ENCODE measurements at regions not wholly inside any gene's neighbourhood (a gene's known extent, or its start where the extent isn't known, plus 50 kb on each side); places are given as distances from the start of the nearest gene placed in this dataset.

DNA sequence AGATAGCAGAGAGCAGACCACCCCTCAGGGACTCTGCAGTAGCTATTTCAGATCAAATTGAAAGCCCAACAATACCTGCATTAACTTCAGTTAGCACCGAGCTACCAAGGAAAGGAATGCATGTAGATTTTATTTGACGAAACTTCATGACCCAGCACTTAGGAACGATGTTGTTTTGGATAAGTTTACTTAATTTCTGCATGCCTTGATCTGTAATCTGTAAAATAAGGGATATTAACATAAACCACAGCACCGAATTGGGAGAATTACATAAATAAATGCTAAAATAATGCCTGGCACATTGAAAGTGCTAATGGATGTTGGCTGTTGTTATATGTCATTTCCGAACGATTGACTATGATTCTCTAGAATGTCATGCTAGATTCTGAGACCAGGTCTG, 435.8 kb upstream of the CLINT1 start:
- TF ChIP-seq, protein P1, sequence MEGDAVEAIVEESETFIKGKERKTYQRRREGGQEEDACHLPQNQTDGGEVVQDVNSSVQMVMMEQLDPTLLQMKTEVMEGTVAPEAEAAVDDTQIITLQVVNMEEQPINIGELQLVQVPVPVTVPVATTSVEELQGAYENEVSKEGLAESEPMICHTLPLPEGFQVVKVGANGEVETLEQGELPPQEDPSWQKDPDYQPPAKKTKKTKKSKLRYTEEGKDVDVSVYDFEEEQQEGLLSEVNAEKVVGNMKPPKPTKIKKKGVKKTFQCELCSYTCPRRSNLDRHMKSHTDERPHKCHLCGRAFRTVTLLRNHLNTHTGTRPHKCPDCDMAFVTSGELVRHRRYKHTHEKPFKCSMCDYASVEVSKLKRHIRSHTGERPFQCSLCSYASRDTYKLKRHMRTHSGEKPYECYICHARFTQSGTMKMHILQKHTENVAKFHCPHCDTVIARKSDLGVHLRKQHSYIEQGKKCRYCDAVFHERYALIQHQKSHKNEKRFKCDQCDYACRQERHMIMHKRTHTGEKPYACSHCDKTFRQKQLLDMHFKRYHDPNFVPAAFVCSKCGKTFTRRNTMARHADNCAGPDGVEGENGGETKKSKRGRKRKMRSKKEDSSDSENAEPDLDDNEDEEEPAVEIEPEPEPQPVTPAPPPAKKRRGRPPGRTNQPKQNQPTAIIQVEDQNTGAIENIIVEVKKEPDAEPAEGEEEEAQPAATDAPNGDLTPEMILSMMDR (IDR thresholded peaks at IDR 0.05; ENCODE audit: insufficient read depth, low read length, poor library complexity, severe bottlenecking) = no peak
- H3K36me3 ChIP-seq (ENCODE audit: control insufficient read depth, insufficient read depth, low read length) = no peaks in the 10 kb centered on the region
- H3K27me3 ChIP-seq (ENCODE audit: control insufficient read depth, insufficient read depth, low read length) = no peaks in the 10 kb centered on the region
- H3K4me3 ChIP-seq (ENCODE audit: low read depth, low read length) = no peak overlapping the region
- no peak for DNase-seq (ENCODE audit: low read depth)

DNA sequence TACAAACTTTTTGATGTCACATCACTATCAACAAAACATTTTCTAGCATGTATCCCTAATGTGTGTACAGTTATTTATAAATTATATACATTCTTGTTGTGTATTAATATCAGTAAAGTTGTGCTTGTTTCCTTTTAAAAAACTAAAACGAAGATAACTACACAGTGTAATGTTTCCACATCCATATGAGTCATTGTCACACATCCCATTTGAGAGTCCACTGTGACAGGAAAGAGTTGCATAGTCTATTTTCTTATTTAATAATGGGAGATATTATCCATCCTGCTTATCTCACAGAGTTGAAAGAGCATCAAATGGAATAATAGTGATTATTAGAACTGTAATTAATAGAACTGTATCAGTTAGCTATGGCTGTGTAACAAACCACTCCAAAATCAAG, 434.0 kb upstream of the CLINT1 start:
- Histone ChIP-seq H3K4me3 (ENCODE audit: low read depth, low read length) (no peak overlapping the region), H3K36me3 (ENCODE audit: control insufficient read depth, insufficient read depth, low read length) (no peaks in the 10 kb centered on the region), H3K27me3 (ENCODE audit: control insufficient read depth, insufficient read depth, low read length) (no peaks in the 10 kb centered on the region)
- TF ChIP-seq, protein P1 (IDR thresholded peaks at IDR 0.05; ENCODE audit: insufficient read depth, low read length, poor library complexity, severe bottlenecking) = no peak
- DNase-seq (ENCODE audit: low read depth) = no peak

DNA sequence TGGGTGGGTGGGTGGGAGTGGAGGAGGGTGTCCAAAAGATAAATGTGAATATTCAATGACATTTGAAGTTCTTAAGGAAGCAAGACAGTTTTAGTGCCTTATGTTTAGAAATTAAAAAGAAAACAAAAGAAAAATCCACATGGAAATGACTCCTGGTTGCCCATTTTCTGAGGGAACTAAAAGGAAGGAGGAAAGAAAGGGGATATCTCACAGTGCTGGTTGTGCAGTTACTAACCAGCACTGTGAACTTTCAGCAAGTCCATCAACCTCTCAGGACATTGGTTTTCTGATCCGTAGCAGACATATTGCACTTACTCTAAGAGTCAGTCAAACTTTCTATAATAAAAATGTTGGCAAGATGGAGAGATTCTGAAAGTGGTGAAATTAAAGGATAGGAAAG, 431.0 kb upstream of the CLINT1 start:
- no peak for DNase-seq (ENCODE audit: low read depth)
- Histone ChIP-seq H3K27me3 (ENCODE audit: control insufficient read depth, insufficient read depth, low read length) (no peaks in the 10 kb centered on the region), H3K36me3 (ENCODE audit: control insufficient read depth, insufficient read depth, low read length) (no peaks in the 10 kb centered on the region), H3K4me3 (ENCODE audit: low read depth, low read length) (no peak overlapping the region)
- TF ChIP-seq, protein P1 (IDR thresholded peaks at IDR 0.05; ENCODE audit: insufficient read depth, low read length, poor library complexity, severe bottlenecking) = no peak

DNA sequence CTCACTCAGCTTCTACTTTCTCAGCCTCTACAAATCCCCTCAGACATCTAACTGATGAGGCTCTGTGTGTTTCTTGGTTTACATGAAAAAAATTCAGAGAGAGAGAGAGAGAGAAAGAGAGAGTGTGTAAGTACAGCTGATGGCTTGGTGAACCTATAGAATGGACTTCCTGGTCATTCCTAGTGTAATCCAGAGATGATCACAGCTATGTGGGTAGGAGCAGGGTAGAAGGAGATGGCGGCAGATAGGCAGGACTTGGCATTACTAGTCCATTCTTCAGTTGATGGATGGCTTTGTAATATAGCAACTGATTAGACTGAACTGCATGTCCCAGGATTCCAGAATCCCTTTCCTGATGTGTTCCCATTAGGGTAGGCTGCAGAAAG, 429.3 kb upstream of the CLINT1 start:
- H3K36me3 ChIP-seq (ENCODE audit: control insufficient read depth, insufficient read depth, low read length) = no peaks in the 10 kb centered on the region
- TF ChIP-seq, protein P1 (IDR thresholded peaks at IDR 0.05; ENCODE audit: insufficient read depth, low read length, poor library complexity, severe bottlenecking) = no peak
- DNase-seq (ENCODE audit: low read depth) = no peak
- no peak overlapping the region for H3K4me3 ChIP-seq (ENCODE audit: low read depth, low read length)
- no peaks in the 10 kb centered on the region for H3K27me3 ChIP-seq (ENCODE audit: control insufficient read depth, insufficient read depth, low read length)

DNA sequence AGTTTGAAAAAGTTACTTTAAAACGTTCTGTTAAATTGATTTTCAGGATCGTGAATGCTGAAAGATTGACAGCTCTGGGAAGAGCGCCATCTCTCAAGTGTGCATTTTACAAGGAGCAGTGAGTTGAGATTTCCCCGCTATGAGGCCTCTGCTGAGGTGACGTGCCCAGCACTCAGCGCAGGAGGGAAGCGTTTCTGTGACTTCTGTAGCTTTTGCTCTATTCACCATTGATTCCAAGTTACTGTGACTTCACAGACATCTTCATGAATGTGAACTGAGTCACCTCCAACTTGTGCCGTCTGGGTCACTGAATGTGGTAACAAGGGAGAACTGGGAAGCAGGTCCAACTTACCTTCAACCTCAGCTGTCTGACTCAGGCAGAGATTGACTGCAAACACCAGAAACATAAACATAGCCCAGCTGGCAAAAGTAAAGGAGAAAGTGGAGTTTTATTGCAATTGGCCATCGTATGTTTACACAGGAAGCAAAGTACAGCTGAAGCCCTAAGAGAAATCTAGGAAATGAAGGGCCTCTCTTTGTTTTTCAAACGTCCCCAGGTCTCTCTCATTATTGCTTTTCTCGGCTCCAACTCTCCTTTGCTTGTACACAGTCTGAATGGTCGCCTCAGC, 428.8 kb upstream of the CLINT1 start:
- DNase-seq (ENCODE audit: low read depth) = peak; percentile 82
- Histone ChIP-seq H3K27me3 (ENCODE audit: control insufficient read depth, insufficient read depth, low read length) (no peaks in the 10 kb centered on the region), H3K4me3 (ENCODE audit: low read depth, low read length) (no peak overlapping the region), H3K36me3 (ENCODE audit: control insufficient read depth, insufficient read depth, low read length) (no peaks in the 10 kb centered on the region)
- TF ChIP-seq, protein P1 (IDR thresholded peaks at IDR 0.05; ENCODE audit: insufficient read depth, low read length, poor library complexity, severe bottlenecking) = no peak

DNA sequence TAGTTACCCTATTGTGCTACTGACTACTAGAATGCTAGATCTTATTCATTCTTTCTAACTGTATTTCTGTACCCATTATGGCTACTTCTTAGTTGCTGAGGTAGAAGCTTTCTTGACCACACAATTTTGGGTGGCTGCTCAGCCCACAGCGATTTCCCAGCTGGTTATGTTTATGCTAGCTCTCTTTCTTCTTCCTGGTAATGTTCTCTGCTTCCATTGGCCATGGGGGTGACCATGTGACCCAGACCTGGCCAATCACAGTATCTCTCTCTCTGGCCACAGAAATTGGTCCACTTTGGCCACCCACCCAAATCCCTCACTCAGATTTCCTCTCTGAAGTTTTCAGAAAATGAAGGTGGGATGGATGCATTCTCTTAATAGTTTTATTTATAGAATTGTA, 427.9 kb upstream of the CLINT1 start:
- H3K4me3 ChIP-seq (ENCODE audit: low read depth, low read length) = no peak overlapping the region
- no peaks in the 10 kb centered on the region for H3K27me3 ChIP-seq (ENCODE audit: control insufficient read depth, insufficient read depth, low read length)
- TF ChIP-seq, protein P1 (IDR thresholded peaks at IDR 0.05; ENCODE audit: insufficient read depth, low read length, poor library complexity, severe bottlenecking) = no peak
- DNase-seq (ENCODE audit: low read depth) = no peak
- no peaks in the 10 kb centered on the region for H3K36me3 ChIP-seq (ENCODE audit: control insufficient read depth, insufficient read depth, low read length)
